Psoas muscle (tissue), 7 donors: ENCODE measurements at regions not wholly inside any gene's neighbourhood (a gene's known extent, or its start where the extent isn't known, plus 50 kb on each side); places are given as distances from the start of the nearest gene placed in this dataset.
"Not testable (repeated sequence)": the region's sequence is repeated elsewhere in the genome, so short reads cannot be mapped to it uniquely, and the experiment has no call there.

ENCODE experiments used
- ATAC-seq, 4 donors: fragments of 200-7000 bp; cut with Tn5 transposase; one replicate each; pipeline ENCODE4 v1.9.1; 2020; ENCODE audit warnings: moderate library complexity in 3 of 4, mild to moderate bottlenecking in 2 of 4
- DNase-seq, 2 donors: peaks; one replicate each; pipeline ENCODE4 v3.0.0-alpha.2; 2020
- H3K27ac ChIP-seq: fragments of 200-600 bp; one replicate; pipeline ENCODE4 v1.8.0; 2022
- H3K27me3 ChIP-seq, 3 donors: fragments of 200-600 bp in 1 of 3; one replicate each; pipeline versions ENCODE4 v1.6.1 to v1.8.0; 2013 to 2022; ENCODE audit warnings: low read length in 2 of 3, mild to moderate bottlenecking in 2 of 3, moderate library complexity in 1 of 3; ENCODE audit not compliant: insufficient read depth in 3 of 3
- H3K36me3 ChIP-seq, 2 donors: fragments of 200-600 bp in 1 of 2; one replicate each; pipeline versions ENCODE4 v1.6.1 to v1.8.0; 2013 to 2022; ENCODE audit warnings: low read depth in 1 of 2, mild to moderate bottlenecking in 1 of 2, moderate library complexity in 1 of 2; ENCODE audit not compliant: insufficient read depth in 1 of 2
- H3K4me1 ChIP-seq: fragments of 200-600 bp; one replicate; pipeline ENCODE4 v1.8.0; 2022
- H3K4me3 ChIP-seq: fragments of 200-600 bp; one replicate; pipeline ENCODE4 v1.8.0; 2022; ENCODE audit warnings: mild to moderate bottlenecking
- H3K9me3 ChIP-seq: fragments of 200-600 bp; one replicate; pipeline ENCODE4 v1.8.0; 2022
- WGBS, 3 donors: extraction: QIAGEN DNeasy Blood & Tissue Kit; methylation state at CpG; one replicate each; pipeline versions ENCODE4 v1.1.6 to v1.1.7; 2013; 5-methylcytosine and 5-hydroxymethylcytosine counted together
- intact Hi-C, 2 donors: fragments of 100-400 bp; cut with DNase I; formaldehyde crosslinking; loops; one replicate each; pipeline versions ENCODE4 v1.11.0 to v1.14.2; 2022
- TF ChIP-seq, protein P1 (sequence below): fragments of 200-600 bp; IDR thresholded peaks from one replicate; pipeline ENCODE4 v1.8.0; 2022; ENCODE audit warnings: antibody characterized with exemption
- donor health status: healthy with polysubstance abuse.
- donor health status: DM: no; HTN: no; CAD: no; lungs with moderate emphysema.
- donor health status: Bipolar disorder and iron deficiency.
- donor health status: healthy.
- donor health status: DM: yes; HTN: yes; CAD: no.
- donor health status: DM: no; HTN: no; CAD: no.
- donor health status: DM: yes; HTN: yes; CAD: no.

DNA sequence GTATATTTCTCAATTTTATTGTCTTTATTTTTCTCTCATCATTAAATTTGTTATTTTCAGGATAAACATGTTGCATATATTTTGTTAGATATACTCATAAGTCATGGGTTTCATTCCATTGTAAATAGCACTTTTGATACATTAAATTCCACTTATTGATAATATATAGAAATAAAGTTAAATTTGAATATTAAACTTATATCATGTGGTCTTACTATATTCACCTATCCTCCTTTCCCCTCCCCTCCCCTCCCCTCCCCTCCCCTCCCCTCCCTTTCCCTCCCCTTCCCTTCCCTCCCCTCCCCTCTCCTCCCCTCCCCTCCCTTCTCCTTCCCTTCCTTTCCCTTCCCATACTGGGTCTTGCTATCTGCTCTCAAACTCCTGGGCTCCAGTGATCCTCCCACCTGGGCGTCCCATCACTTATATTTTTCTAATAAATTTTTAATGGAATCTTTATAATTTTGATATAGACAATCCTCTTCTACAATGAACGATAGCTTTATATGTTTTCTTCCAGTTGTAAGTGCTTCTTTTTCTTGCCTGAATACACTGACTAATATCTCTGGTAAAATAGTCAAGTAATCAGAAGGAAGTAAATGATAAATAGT, 692.4 kb downstream of the C6orf118 start:
- Histone ChIP-seq H3K27ac (no peak overlapping the region), H3K27me3 (no peaks in the 10 kb centered on the region), H3K9me3 (no peaks in the 10 kb centered on the region), H3K36me3 (no peaks in the 10 kb centered on the region), H3K4me1 (no peaks in the 10 kb centered on the region), H3K4me3 (no peak overlapping the region)
- 84 to 92% (median 91%) methylated on average over 2 of the region's 2 CpGs for WGBS, 3 donors
- intact Hi-C loops = no loop called here
- ATAC-seq (no peak), DNase-seq (no peak)
- TF ChIP-seq, protein P1, sequence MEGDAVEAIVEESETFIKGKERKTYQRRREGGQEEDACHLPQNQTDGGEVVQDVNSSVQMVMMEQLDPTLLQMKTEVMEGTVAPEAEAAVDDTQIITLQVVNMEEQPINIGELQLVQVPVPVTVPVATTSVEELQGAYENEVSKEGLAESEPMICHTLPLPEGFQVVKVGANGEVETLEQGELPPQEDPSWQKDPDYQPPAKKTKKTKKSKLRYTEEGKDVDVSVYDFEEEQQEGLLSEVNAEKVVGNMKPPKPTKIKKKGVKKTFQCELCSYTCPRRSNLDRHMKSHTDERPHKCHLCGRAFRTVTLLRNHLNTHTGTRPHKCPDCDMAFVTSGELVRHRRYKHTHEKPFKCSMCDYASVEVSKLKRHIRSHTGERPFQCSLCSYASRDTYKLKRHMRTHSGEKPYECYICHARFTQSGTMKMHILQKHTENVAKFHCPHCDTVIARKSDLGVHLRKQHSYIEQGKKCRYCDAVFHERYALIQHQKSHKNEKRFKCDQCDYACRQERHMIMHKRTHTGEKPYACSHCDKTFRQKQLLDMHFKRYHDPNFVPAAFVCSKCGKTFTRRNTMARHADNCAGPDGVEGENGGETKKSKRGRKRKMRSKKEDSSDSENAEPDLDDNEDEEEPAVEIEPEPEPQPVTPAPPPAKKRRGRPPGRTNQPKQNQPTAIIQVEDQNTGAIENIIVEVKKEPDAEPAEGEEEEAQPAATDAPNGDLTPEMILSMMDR = no peak

DNA sequence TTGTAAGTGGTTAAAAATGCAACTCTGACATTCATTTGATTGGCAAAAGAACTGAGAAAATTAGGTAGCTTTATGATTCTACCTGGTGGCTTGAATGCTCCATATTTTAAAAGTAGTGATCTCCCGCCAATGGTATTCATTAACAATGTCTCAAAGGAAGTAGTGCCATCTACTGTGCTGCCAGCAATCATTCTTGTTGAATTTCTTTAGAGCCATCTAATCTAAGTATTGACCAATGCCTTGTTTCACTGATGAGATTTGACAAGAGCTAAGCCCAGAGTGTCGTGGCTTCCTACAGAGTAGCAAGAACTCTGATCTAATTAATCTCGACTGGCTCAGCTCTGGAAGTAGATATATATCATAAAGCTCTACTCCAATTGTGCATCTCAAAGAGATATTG, 696.7 kb downstream of the C6orf118 start:
- H3K4me1 ChIP-seq = no peaks in the 10 kb centered on the region
- no peaks in the 10 kb centered on the region for H3K9me3 ChIP-seq
- WGBS, 3 donors = 75 to 82% (median 76%) methylated on average over 3 of the region's 3 CpGs
- H3K27ac ChIP-seq = no peak overlapping the region
- TF ChIP-seq, protein P1 = no peak
- H3K36me3 ChIP-seq = no peaks in the 10 kb centered on the region
- no peak overlapping the region for H3K4me3 ChIP-seq
- ATAC-seq = no peak
- DNase-seq = no peak
- intact Hi-C loops = no loop called here
- H3K27me3 ChIP-seq = no peaks in the 10 kb centered on the region

DNA sequence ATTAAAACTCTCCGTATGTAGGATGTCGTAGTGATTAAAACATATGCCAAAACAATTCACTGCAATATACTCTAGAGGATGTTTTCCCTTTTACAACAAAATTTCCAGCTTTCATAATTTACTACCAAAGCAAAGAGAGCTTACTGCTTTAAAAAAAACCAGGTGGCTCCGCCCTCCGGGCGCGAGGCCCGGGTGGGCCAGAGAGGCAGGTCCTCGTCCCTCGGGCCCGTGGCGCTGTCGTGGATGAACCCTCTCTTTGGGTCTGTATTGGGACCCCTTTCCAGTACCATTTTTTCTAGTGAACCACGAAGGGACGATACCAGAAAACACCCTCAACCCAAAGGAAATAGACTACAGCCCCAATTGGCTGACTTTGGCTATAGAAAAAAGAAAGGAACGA, 698.5 kb downstream of the C6orf118 start:
- ATAC-seq, H3K4me1 ChIP-seq, H3K27me3 ChIP-seq, intact Hi-C loops, H3K36me3 ChIP-seq, H3K4me3 ChIP-seq, H3K27ac ChIP-seq, DNase-seq, H3K9me3 ChIP-seq: not testable (repeated sequence)
- WGBS, 3 donors = 77 to 80% (median 77%) methylated on average over 15 of the region's 15 CpGs

DNA sequence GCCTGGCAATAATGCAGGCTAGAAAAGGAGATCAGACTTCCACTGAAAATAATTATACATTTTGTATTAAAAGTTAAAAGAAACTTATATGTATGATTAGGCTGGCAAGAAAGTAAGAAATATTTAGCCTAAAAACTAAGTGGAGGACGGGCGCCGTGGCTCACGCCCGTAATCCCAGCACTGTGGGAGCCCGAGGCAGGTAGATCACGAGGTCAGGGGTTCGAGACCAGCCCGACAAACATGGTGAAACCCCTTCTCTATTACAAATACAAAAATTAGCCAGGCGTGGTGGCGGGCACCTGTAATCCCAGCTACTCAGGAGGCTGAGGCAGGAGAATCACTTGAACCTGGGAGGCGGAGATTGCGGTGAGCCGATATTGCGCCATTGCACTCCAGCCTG, 707.0 kb downstream of the C6orf118 start:
- H3K27ac ChIP-seq, DNase-seq, H3K9me3 ChIP-seq, H3K36me3 ChIP-seq, H3K27me3 ChIP-seq, ATAC-seq, intact Hi-C loops, H3K4me1 ChIP-seq, H3K4me3 ChIP-seq: not testable (repeated sequence)
- WGBS, 3 donors = 96 to 97% (median 97%) methylated on average over 15 of the region's 15 CpGs

DNA sequence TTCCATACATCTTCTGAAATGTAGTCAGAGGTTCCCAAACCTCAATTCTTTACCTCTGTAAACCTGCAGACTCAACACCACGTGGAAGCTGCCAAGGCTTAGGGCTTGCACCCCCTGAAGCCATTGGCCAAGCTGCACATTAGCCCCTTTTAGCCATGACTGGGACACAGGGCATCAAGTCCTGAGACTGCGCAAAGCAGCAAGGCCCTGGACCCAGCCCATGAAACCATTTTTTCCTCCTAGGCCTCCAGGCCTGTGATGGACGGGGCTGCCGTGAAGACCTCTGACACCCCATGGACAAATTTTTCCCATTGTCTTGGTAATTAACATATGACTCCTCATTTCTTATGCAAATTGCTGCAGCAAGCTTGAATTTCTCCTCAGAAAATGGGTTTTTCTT, 727.8 kb downstream of the C6orf118 start:
- no peaks in the 10 kb centered on the region for H3K9me3 ChIP-seq
- no peak for DNase-seq
- H3K4me1 ChIP-seq = no peaks in the 10 kb centered on the region
- no peaks in the 10 kb centered on the region for H3K36me3 ChIP-seq
- no peak for ATAC-seq
- H3K27ac ChIP-seq = no peak overlapping the region
- WGBS, 3 donors = 55 to 79% (median 57%) methylated on average over 4 of the region's 4 CpGs
- H3K4me3 ChIP-seq = no peak overlapping the region
- TF ChIP-seq, protein P1 = no peak
- H3K27me3 ChIP-seq = no peaks in the 10 kb centered on the region
- intact Hi-C loops = no loop called here

DNA sequence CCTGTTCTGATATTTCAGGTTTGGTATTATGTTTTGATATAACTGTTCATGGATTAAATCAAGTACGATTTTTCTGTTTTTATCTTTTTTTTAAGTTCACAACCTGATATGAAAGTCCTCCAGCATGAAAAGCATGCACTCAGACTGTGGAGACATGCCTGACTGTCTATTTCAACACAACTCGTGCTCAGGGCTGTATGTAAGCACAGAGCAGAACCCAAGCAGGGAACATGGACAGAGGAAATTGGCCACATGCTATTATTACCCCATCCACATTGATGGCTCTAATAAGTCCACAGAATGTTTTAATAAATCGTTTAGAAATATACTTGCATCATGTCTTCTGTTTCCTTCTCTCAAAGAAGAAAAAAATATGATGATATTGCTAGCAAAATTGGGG, 730.4 kb downstream of the C6orf118 start:
- TF ChIP-seq, protein P1 = no peak
- Histone ChIP-seq H3K9me3 (no peaks in the 10 kb centered on the region), H3K36me3 (no peaks in the 10 kb centered on the region), H3K4me3 (no peak overlapping the region), H3K4me1 (no peaks in the 10 kb centered on the region), H3K27ac (no peak overlapping the region), H3K27me3 (no peaks in the 10 kb centered on the region)
- intact Hi-C loops = no loop called here
- ATAC-seq = peak in 2 of 4 donors; percentile 42 to 57
- 68 to 75% (median 75%) methylated on average over 3 of the region's 3 CpGs for WGBS, 3 donors
- DNase-seq = no peak
